Non-pigmented ciliary epithelial cell (primary cell): ENCODE measurements at regions not wholly inside any gene's neighbourhood (a gene's known extent, or its start where the extent isn't known, plus 50 kb on each side); places are given as distances from the start of the nearest gene placed in this dataset.

Experiments used
- DNase-seq: peaks from one replicate; pipeline ENCODE4 v3.0.0-alpha.2; 2010; ENCODE audit warnings: low read depth

- no peak for DNase-seq
Measured at GRCh38 chr5:77844623-77845323, 68.6 kb upstream of the TBCA start.

- no peak for DNase-seq
Measured at GRCh38 chr5:77844373-77844622, 68.2 kb upstream of the TBCA start.

- DNase-seq: no peak
Measured at GRCh38 chr5:77843570-77844372, 67.6 kb upstream of the TBCA start.

GRCh38 chr5:77842243-77842642 is 66.1 kb upstream of the TBCA start:
- DNase-seq: no peak

GRCh38 chr5:77841616-77842015 is 65.5 kb upstream of the TBCA start:
- DNase-seq: no peak

DNA sequence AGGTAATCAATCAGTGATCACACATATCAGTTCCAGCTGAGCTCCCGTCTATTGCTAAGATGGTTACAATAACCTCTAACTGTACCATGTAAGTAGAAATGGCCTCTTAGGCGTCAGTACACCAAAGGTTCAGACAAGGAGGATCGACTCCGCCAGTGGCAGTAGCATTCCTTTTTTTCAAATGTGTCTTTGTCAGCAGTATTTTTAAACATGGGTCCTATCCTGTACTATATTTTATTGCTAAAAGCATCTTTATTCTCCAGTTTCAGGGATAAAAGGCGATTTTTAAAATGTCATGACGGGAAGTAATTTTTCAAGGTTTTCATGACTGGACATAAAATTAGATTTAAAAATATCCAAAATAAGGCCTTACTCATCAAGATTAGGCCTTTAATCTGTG is 64.8 kb upstream of the TBCA start:
- DNase-seq: no peak

DNA sequence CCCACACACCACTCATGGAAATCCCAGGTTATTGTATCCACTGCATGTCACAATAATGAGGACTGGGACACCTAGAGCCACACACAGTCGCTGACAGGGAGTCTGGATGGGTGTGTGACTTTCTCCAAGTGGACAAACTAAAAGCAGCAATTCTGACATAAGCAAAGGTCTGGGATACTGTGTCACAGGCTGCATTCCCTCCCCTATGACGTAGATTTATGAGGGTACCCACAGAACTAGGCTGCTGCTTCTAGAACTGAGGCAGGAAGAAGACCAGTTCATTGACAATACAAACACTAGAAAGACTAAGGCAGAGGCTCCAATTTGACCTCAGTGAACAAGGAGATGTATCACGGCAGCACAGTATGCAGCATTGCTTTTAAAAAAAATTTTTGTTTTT is 63.6 kb upstream of the TBCA start:
- no peak for DNase-seq

DNA sequence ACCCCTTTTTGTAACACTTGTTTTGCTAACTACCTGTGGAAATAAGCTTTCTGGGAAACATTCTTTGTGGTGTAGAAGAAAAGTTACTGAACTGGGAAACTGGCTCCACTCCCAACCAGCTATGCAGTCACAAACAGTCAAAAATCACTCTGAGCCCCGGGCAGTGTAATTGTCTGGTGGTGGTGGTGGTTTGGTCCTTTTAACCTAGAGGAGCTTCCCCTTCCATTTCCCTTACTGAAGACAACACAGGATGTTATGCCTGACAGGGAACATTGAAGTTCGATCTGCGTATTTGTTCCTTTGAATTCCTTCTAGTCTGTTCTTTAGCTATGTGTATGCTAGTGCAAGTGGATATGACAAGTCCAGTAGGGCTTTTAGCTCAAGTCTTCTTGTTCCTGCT is 56.8 kb upstream of the TBCA start:
- no peak for DNase-seq

- no peak for DNase-seq
Measured at GRCh38 chr5:77832166-77832770, 56.1 kb upstream of the TBCA start.

- DNase-seq: no peak
Measured at GRCh38 chr5:77828445-77828844, 52.3 kb upstream of the TBCA start.
